ENCODE measurements at regions not wholly inside any gene's neighbourhood (a gene's known extent, or its start where the extent isn't known, plus 50 kb on each side); places are given as distances from the start of the nearest gene placed in this dataset.
"Not testable (repeated sequence)": the region's sequence is repeated elsewhere in the genome, so short reads cannot be mapped to it uniquely, and the experiment has no call there.

DNA sequence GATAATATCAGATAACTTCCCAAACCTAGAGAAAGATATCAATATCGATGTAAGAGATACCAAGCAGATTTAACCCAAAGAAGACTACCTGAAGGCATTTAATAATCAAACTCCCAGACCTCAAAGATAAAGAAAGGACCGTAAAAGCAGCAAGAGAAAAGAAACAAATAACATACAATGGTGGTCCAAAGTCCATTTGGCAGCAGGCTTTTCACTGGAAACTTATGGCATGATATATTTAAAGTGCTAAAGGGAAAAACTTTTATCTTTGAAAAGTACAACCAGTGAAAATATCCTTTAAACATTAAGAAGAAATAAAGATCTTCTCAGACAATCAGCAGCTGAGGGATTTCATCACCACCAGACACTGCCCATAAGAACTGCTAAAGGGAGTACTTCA is 812.7 kb upstream of the ADAMTS5 start:
- WGBS, 2 donors (ENCODE audit: low coverage in 1 of 2) = 51 to 58% methylated on average over 2 of the region's 2 CpGs
- no peak overlapping the region for H3K4me3 ChIP-seq
- peaks cover 0 to 11% (median 0%) of the 10 kb centered on the region in 4 donors for H3K4me1 ChIP-seq
- in situ Hi-C loops (cut with MboI; ENCODE audit: low pct_ligation_motif_present in 1 of 4, low pct_unique_long_range_greater_than_20kb in 1 of 4, low sequenced_read_pairs in 3 of 4) (no loop called here), intact Hi-C loops (cut with DNase I; ENCODE audit: low total_unique reads) (no loop called here)
- no peak overlapping the region for H3K27ac ChIP-seq
- H3K9me3 ChIP-seq = no peaks in the 10 kb centered on the region
- TF ChIP-seq CTCF (IDR thresholded peaks at IDR 0.05) = no peak
- TF ChIP-seq EP300 (IDR thresholded peaks at IDR 0.05; ENCODE audit: low read depth) = no peak
- TF ChIP-seq POLR2A (IDR thresholded peaks at IDR 0.05) = no peak
- no peak for TF ChIP-seq POLR2AphosphoS5 (IDR thresholded peaks at IDR 0.05)
- no peak for DNase-seq
- H3K36me3 ChIP-seq = no peaks in the 10 kb centered on the region
- no peaks in the 10 kb centered on the region for H3K27me3 ChIP-seq

GRCh38 chr21:27776925-27777553 is 810.2 kb upstream of the ADAMTS5 start:
- H3K9me3 ChIP-seq = no peaks in the 10 kb centered on the region
- no peaks in the 10 kb centered on the region for H3K27me3 ChIP-seq
- TF ChIP-seq CTCF (IDR thresholded peaks at IDR 0.05) = no peak
- intact Hi-C loops (cut with DNase I; ENCODE audit: low total_unique reads) (no loop called here), in situ Hi-C loops (cut with MboI; ENCODE audit: low pct_ligation_motif_present in 1 of 4, low pct_unique_long_range_greater_than_20kb in 1 of 4, low sequenced_read_pairs in 3 of 4) (no loop called here)
- no peak for DNase-seq
- 20 to 35% methylated on average over 1 to 9 of the region's 9 CpGs for WGBS, 2 donors (ENCODE audit: low coverage in 1 of 2)
- H3K27ac ChIP-seq = no peak overlapping the region
- H3K36me3 ChIP-seq = no peaks in the 10 kb centered on the region
- H3K4me3 ChIP-seq = no peak overlapping the region
- peaks cover 0 to 11% (median 0%) of the 10 kb centered on the region in 4 donors for H3K4me1 ChIP-seq

DNA sequence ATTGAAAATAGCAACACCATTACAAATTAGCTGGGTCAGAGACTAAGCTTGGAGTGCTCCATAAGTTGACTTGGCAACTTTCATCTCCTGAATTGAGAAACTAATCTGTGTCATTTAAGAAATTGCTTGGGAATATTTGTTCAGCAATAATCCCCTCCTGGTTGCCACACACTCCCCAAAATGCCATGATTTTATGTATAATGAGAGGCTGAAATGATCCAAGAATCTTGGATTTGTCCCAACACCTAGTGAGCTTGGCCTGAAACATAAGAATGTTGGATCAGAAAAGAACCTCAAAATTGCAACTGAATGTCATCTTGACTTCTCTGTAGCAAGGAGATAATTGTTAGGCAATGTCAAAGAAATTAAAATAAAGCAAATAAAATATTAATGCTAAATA is 805.9 kb upstream of the ADAMTS5 start:
- DNase-seq = no peak
- intact Hi-C loops (cut with DNase I; ENCODE audit: low total_unique reads) = no loop called here
- H3K27ac ChIP-seq = no peak overlapping the region
- no peaks in the 10 kb centered on the region for H3K4me1 ChIP-seq
- TF ChIP-seq POLR2A (IDR thresholded peaks at IDR 0.05) (no peak), CTCF (IDR thresholded peaks at IDR 0.05) (no peak), EP300 (IDR thresholded peaks at IDR 0.05; ENCODE audit: low read depth) (no peak), POLR2AphosphoS5 (IDR thresholded peaks at IDR 0.05) (no peak)
- no peaks in the 10 kb centered on the region for H3K36me3 ChIP-seq
- no peaks in the 10 kb centered on the region for H3K9me3 ChIP-seq
- in situ Hi-C loops (cut with MboI; ENCODE audit: low pct_ligation_motif_present in 1 of 4, low pct_unique_long_range_greater_than_20kb in 1 of 4, low sequenced_read_pairs in 3 of 4) = no loop called here
- no peaks in the 10 kb centered on the region for H3K27me3 ChIP-seq
- no peak overlapping the region for H3K4me3 ChIP-seq

DNA sequence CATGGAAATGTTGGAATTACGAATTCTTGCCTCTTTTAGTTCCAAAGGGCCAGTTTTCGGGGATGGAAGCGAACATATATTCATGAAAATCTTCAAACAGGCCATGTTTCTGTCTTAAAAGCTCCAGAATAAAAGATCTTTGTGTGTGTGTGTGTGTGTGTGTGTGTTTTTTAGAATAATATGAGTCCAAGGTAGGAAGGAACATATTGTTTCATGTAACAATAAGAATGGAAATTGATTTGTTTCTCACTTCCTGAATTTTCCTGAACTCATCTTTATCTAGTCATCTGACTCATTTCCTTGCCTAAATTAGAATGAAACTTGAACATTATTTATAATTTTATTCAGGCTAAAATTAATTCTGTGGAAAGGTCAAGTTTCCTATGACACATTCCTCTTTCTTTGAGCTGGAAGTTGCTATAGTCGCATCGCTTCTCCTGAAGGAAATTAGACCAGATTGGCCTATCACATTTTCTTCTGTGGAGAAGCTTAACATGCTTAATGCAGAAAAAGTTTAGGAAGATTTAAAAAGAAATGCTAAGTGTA is 805.1 kb upstream of the ADAMTS5 start:
- H3K27ac ChIP-seq = no peak overlapping the region
- in situ Hi-C loops (cut with MboI; ENCODE audit: low pct_ligation_motif_present in 1 of 4, low pct_unique_long_range_greater_than_20kb in 1 of 4, low sequenced_read_pairs in 3 of 4) = no loop called here
- H3K9me3 ChIP-seq = no peaks in the 10 kb centered on the region
- no peaks in the 10 kb centered on the region for H3K36me3 ChIP-seq
- no peaks in the 10 kb centered on the region for H3K4me1 ChIP-seq
- WGBS, 2 donors (ENCODE audit: low coverage in 1 of 2) = 83 to 84% methylated on average over 5 of the region's 5 CpGs
- H3K27me3 ChIP-seq = no peaks in the 10 kb centered on the region
- no peak overlapping the region for H3K4me3 ChIP-seq
- intact Hi-C loops (cut with DNase I; ENCODE audit: low total_unique reads) = no loop called here
- no peak for DNase-seq
- no peak for TF ChIP-seq POLR2A (IDR thresholded peaks at IDR 0.05)

- H3K27ac ChIP-seq = no peak overlapping the region
- WGBS, 2 donors (ENCODE audit: low coverage in 1 of 2) = 90 to 91% methylated on average over 2 of the region's 2 CpGs
- H3K4me1 ChIP-seq = no peaks in the 10 kb centered on the region
- intact Hi-C loops (cut with DNase I; ENCODE audit: low total_unique reads) = no loop called here
- H3K36me3 ChIP-seq = no peaks in the 10 kb centered on the region
- no peaks in the 10 kb centered on the region for H3K27me3 ChIP-seq
- in situ Hi-C loops (cut with MboI; ENCODE audit: low pct_ligation_motif_present in 1 of 4, low pct_unique_long_range_greater_than_20kb in 1 of 4, low sequenced_read_pairs in 3 of 4) = no loop called here
- no peaks in the 10 kb centered on the region for H3K9me3 ChIP-seq
- TF ChIP-seq POLR2A (IDR thresholded peaks at IDR 0.05) (no peak), CTCF (IDR thresholded peaks at IDR 0.05) (no peak), POLR2AphosphoS5 (IDR thresholded peaks at IDR 0.05) (no peak), EP300 (IDR thresholded peaks at IDR 0.05; ENCODE audit: low read depth) (no peak)
- no peak overlapping the region for H3K4me3 ChIP-seq
- no peak for DNase-seq
Measured at GRCh38 chr21:27769763-27770162, 802.9 kb upstream of the ADAMTS5 start.

DNA sequence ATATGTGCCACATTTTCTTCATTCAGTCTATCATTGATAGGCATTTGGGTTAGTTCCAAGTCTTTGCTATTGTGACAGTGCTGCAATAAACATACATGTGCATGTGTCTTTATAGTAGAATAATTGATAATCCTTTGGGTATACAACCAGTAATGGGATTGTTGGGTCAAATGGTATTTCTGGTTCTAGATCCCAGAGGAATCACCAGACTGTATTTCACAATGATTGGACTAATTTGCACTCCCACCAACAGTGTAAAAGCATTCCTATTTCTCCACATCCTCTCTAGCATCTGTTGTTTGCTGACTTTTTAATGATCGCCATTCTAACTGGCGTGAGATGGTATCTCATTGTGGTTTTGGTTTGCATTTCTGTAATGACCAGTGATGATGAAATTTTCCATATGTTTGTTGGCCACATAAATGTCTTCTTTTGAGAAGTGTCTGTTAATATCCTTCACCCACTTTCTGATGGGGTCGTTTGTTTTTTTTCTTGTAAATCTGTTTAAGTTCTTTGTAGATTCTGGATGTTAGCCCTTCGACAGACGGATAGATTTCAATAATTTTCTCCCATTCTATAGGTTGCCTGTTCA is 801.3 kb upstream of the ADAMTS5 start:
- WGBS, 2 donors (ENCODE audit: low coverage in 1 of 2) = 82 to 86% methylated on average over 5 of the region's 5 CpGs
- H3K4me1 ChIP-seq; H3K27ac ChIP-seq; H3K9me3 ChIP-seq; H3K36me3 ChIP-seq; in situ Hi-C loops (cut with MboI; ENCODE audit: low pct_ligation_motif_present in 1 of 4, low pct_unique_long_range_greater_than_20kb in 1 of 4, low sequenced_read_pairs in 3 of 4); DNase-seq; H3K27me3 ChIP-seq; intact Hi-C loops (cut with DNase I; ENCODE audit: low total_unique reads); H3K4me3 ChIP-seq: not testable (repeated sequence)

Measured in transverse colon (tissue), 4 donors.